ENCODE measurements at regions not wholly inside any gene's neighbourhood (a gene's known extent, or its start where the extent isn't known, plus 50 kb on each side); places are given as distances from the start of the nearest gene placed in this dataset.

DNA sequence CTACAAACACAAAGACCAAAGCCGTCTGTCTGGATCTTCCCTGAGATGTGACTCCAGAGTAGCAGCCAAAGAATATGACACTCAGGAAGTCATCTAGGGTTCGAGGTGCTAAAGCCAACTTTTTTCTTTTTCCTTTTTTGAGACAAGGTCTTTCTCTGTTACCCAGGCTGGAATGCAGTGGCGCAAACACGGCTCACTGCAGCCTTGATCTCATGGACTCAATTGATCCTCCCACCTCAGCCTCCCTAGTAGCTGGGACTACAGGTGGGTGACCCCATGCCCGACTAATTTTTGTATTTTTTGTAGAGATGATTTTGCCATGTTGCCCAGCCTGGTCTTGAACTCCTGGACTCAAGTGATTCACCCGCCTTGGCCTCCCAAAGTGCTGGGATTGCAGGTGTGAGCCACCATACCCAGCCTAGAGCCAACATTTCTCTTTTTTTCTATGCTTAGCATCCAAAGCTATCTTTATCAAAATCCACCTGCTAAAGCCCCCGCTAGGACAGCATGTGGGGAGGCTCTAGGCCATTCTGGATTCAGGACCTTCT lies 92.8 kb downstream of the TMEM17 start:
- TF ChIP-seq, protein P1, sequence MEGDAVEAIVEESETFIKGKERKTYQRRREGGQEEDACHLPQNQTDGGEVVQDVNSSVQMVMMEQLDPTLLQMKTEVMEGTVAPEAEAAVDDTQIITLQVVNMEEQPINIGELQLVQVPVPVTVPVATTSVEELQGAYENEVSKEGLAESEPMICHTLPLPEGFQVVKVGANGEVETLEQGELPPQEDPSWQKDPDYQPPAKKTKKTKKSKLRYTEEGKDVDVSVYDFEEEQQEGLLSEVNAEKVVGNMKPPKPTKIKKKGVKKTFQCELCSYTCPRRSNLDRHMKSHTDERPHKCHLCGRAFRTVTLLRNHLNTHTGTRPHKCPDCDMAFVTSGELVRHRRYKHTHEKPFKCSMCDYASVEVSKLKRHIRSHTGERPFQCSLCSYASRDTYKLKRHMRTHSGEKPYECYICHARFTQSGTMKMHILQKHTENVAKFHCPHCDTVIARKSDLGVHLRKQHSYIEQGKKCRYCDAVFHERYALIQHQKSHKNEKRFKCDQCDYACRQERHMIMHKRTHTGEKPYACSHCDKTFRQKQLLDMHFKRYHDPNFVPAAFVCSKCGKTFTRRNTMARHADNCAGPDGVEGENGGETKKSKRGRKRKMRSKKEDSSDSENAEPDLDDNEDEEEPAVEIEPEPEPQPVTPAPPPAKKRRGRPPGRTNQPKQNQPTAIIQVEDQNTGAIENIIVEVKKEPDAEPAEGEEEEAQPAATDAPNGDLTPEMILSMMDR (conservative IDR thresholded peaks at IDR 0.05; ENCODE audit: low read length), result no peak
- no peak for TF ChIP-seq EZH2phosphoT487 (IDR thresholded peaks at IDR 0.05; ENCODE audit: borderline replicate concordance)

Measured in Loucy (cell line).